ENCODE measurements at regions not wholly inside any gene's neighbourhood (a gene's known extent, or its start where the extent isn't known, plus 50 kb on each side); places are given as distances from the start of the nearest gene placed in this dataset.

DNA sequence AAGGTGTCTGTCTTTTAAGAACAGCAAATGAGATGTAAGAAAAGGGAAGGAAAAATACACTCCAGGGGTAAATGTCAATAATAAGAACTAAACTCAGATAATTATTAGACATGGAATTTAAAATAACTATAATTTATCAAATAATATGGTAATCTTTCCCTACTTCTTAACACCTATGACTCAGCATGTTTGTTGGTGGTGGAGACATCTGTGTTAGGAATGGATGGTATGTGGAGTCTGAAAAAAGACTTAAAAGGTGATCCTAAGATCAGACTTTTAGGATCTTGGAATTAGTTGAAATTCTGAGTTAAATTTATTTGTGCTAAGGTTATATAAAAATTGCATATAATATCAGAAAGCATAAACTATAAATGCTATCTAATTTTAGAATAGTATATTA lies 915.1 kb downstream of the SLITRK5 start:
- no peak for DNase-seq (ENCODE audit: low read depth in 2 of 2)

DNA sequence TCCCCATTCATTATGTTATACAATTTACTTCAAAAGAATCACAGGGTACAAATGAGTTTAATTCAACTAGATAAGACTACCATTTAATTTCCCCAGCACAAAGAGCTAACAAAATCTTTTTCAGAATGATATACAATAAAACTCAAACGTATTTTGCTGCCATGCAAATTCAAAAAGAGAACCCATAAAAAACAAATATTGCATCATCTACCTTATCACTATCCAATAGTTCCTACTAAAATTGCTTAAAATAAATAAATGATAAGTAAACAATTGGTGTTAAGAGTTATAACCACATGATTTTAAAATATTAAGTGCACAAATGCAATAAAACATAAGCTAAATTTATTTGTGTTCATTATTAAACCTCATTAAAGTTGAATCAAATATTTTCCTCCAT lies 919.4 kb downstream of the SLITRK5 start:
- DNase-seq (ENCODE audit: low read depth in 2 of 2) = no peak

DNA sequence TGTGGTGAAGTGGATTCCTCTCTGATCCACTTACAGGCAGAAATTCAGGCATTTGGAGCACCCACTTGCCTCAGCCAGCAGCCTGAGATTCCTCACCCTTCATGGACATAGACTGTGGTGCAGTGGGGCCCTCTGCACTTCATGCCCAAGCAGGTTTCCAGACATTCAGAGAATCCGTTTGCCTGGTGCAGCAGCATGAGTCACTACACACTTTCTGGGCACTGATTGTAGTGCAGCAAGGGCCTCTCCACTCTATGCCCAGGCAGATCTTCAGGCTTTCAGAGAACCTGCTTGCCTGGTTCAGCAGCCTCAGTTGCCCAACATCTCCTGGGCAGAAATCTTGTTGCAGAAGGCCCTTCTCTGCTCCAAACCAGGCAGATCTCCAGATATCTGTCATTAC lies 920.9 kb downstream of the SLITRK5 start:
- DNase-seq (ENCODE audit: low read depth in 2 of 2) = no peak

DNA sequence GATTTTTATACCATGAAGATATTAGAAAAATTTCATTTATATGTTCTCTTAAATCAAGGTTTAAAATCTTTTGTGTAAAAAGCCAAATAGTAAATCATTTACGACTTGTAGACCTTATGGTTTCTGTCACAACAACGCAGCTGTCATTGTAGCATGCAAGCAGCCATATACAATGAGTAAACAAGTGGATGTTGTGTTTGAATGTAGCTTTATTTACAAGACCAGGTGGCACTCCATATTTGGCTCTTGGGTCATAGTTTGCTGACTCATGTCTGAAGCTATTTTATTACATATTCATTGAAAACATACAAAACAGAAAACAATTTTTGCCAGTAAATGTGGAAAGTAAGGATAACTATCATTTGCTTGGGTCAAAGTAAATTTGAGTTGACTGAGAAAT lies 930.8 kb downstream of the SLITRK5 start:
- DNase-seq (ENCODE audit: low read depth in 2 of 2) = no peak

DNA sequence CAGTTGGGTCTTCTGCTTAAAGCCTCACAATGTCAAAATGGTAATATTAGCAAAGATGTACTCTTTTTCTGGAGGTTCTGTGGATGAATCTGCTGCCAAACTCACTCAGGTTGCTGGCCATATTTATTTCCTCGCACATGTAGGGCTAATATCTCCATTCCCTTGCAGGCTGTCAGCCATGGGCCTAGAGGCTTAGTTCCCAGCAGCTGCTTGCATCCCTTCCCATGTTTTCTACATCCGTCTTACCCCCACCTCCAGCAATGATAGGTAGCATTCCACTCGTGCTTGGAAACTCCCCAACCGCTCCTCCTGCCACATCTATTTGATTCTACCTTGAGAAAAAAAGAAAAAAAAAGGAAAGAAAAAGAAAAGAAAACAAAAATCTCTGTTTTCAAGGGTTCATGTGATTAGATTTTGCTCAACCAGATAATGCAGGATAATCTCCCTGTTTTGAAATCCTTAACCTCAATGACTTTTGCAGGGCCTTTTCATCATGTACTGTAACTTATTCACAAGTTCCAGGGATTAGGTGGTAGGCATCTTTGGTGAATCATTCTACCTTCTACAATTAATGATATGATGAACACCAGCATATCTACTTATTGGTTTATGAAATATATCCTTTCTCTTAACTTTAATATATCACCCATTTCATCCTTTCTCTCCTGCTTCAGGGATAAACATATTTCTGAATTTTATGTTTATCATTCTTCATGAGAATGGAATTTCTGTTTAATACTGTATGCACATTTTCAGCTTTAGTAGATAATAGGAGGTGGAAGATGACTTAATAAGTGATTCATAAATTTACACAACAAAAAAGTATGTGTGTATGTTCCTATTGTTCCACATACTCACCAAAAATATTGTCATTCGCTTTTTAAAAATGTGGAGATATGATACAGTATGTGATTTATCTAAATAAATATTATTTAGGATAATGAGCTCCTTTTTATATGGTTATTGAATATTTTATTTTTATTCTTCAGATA lies 931.9 kb downstream of the SLITRK5 start:
- no peak for DNase-seq (ENCODE audit: low read depth in 2 of 2)

DNA sequence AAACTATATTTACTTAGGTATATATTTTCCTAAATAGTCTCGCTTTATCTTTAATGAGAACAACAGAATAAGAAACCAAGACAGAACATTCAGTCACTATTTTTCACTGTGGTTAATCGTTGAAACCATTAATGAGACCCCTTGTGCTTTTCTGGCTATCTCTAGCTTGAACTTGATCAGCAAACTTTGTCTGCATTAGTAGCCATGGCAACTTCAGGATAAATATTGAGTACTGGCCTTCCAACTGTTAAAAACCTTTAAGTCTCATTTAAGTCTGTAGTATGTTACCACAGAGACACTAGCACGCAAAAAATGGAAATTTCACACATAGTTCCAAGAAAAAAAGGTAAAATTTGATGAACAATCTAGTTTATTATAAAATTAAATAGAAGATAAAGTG lies 946.0 kb downstream of the SLITRK5 start:
- no peak for DNase-seq (ENCODE audit: low read depth in 2 of 2)

DNA sequence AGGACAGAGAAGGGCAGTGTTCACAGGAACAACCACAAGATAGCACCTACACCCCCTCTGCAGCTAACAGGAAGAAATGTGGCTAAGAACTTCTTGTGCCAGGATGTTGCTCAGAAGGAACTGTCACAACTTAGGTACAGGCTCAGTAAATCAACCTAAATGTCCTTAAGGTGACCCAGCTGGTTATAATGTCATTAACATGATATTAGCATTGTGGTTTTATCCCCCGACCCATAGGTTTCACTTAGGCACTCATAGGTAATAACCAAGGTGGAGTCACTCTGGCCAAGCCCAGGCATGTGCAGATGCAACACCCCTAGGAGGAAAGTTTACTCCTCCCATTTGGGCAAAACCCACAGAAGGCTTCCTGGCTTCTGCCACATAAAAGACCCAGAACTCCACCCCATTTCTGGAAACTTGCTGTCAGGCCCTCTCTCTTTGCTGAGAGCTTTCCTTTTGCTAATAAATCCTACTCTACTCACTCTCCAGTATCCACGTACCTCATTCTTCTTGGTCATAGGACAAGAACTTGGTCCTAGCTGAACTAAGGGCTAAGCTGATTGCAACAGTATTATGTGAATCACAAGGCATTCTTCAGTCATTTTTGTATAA lies 951.3 kb downstream of the SLITRK5 start:
- DNase-seq (ENCODE audit: low read depth in 2 of 2) = peak in 1 of 2 donors; percentile 7

DNA sequence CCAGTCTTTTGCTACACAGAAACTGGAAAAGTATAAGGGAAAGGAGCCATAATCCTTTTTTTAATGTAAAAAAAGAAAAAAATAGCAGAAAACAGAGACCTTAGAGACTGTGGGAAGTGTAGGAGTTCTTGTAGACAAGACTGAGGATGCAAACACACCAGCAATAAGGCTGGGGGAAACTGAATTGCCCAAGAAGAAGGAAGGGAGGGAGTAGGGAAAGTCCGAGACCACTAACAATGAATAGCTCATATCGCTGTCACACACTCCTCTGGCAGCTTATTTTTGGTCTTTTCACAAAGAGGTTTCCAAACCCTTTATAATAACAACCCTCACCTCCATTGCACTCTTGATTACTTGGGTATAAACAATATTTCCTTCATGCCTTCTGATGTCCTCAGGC lies 952.0 kb downstream of the SLITRK5 start:
- no peak for DNase-seq (ENCODE audit: low read depth in 2 of 2)

DNA sequence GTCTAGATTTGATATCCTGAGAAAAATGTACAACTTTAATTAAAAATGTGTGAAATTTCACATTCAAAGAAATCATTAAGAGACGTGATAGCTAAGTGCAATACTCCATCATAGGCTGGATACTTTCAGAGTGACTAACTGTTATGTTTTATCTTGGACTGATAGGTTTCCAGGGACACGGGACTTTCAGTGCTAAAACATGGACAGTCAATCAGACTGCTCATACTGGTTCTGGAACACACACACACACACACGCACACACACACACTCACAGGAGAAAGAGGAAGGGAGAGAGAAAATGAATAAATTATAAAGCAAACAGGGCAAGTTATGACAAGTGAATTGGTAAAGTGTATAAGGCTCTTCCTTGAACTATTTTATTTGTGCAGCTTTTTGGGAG lies 955.9 kb downstream of the SLITRK5 start:
- DNase-seq (ENCODE audit: low read depth in 2 of 2) = no peak

DNA sequence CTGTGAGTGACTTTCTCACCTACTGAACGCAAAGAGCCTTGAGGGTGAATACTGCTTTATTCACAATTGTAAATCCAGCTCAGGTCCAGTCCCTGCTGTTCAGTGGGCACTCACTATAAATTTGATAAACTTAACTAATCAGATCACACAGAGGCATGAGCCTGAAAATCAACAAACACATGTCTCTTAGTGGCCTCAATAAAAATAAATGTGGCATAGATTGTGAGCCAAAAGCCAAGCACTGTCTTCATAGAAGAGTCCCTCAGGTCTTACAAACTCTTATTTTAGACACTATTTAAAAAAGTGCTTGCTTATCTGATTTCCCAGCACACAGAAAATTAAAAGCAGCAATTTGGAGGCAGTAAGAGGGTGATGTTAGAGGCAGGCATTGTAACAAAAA lies 957.7 kb downstream of the SLITRK5 start:
- no peak for DNase-seq (ENCODE audit: low read depth in 2 of 2)

DNA sequence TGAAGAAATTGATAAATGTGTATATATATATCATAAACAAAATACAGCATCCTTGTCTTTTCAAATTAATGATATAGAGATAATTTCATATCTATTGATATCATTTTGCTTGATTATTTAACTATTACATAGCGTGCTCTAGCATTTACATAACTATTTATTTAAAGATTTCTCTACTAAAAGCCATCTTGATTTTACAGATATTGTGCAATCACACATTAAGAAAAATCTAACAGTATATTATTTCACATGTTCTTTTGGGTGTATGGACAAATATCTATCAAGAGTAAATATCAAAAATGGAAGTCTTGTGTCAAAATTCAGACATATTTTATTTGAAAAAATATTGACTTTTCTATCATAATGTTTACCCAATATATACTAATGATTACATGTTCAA lies 966.8 kb downstream of the SLITRK5 start:
- DNase-seq (ENCODE audit: low read depth in 2 of 2) = no peak

DNA sequence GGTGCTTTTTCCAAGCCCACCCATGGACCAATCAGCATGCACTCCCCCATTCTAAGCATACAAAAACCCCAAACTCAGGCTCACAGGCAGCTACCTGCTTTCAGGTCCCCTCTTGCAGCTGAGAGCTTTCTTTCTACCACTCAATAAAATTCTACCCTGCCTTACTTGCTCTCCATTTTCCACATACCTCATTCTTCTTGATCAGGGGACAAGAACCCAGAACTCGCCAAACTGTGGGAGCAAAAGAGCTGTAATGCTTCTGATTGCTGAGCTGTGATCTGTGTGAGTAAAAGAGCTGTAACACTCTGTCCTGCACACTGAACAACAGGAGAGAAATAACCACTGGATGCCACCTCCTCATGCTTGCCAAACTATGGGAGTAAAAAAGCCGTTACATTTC lies 972.1 kb downstream of the SLITRK5 start:
- DNase-seq (ENCODE audit: low read depth in 2 of 2) = no peak

DNA sequence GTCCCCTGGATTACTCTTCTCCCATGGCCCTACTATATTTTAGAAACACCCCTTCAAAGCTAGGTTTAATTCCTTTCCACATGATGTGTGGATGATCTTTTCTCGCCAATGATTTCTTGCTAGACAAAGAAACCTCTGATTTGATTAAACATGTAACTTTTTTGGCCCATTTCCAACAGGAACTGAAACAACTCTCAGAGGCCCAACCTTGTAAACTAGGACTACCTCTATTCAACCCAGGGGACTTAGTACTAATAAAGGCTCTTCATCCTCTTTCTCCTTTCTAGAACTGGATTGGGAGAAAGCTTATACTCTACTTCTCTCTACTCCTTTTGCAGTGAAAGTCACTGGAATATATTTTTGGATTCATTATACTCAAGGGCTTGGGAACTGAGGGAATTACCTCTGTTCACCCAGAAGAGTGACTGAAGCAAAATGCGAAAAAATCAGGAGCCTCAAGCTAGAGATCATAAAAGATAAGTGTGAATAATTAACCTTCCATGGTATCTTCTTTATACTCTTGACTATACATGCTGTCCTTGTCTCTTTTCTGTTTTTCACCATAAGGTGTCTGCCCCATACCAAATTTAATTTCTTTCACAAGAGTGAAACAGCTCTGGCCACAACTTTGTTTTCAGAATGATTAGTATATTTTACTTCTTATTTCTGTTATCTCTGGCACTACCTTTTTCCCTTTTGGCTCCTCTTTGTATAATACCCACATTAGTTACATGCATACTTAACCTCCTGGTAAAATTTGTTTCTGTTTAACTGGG lies 977.6 kb downstream of the SLITRK5 start:
- DNase-seq (ENCODE audit: low read depth in 2 of 2) = no peak

DNA sequence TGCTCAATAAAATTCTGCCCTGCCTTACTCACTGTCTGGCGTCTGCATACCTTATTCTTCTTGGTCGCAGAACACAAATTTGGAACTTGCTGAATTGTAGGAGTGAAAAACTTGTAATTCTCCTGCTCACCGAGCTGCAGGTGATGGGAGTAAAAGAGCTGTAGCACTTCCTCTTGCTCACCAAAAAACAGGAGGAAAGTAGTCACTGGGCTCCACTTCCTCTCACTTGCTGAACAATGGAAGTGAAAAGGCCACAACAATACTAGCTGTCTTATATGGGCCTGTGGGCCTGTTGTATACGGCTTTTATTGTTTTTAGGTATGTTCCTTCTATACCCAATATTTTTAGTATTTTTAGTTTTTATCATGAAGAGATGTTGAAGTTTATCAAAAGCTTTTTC lies 978.7 kb downstream of the SLITRK5 start:
- no peak for DNase-seq (ENCODE audit: low read depth in 2 of 2)

DNA sequence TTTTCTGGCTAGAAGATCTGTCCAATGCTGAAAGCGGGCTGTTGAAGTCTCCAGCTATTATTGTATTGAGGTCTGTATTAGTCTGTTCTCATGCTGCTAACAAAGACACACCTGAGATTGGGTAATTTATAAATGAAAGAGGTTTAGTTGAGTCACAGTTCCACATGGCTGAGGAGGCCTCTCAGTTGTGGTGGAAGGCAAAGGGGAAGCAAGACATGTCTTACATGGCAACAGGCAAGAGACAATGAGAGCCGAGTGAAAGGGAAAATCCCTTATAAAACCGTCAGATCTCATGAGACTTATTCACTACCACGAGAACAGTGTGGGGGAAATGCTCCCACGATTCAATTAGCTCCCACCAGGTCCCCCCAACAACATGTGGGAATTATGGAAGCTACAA lies 980.4 kb downstream of the SLITRK5 start:
- DNase-seq (ENCODE audit: low read depth in 2 of 2) = no peak

DNA sequence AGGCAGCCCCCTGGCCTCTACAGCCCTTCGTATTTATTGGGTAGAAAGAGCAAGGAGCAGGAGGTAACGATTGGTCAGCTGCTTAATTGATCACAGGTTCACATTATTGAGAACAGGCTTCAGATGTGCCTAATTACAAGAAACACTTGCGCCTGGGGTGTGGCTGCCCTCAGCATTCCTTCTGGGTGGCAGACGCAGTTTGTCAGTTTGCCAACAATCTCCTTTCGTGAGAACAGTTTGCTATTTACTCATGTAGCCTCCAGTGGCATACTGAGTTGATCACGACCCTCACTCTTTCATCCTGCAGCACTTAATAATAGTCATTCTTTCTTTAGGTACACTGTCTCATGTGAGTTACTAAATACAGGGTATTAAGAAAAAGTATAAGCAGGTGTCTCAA lies 985.6 kb downstream of the SLITRK5 start:
- DNase-seq (ENCODE audit: low read depth in 2 of 2) = no peak

DNA sequence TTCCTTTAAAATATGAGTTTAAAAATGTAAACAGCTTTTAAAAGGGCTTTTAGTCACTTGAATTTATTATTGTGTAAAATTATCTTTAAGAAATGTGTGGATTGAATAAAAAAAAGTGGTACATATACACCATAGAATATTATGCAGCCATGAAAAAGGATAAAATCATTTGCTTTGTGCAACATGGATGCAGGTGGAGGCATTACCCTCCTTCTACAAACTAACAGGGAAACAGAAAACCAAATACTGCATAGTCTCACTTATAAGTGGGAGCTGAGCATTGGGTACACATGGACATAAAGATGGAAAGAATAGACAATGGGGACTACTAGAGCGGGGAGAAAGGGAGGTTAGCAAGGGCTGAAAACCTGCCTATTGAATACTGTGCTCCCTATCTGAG lies 999.3 kb downstream of the SLITRK5 start:
- DNase-seq (ENCODE audit: low read depth in 2 of 2) = no peak

DNA sequence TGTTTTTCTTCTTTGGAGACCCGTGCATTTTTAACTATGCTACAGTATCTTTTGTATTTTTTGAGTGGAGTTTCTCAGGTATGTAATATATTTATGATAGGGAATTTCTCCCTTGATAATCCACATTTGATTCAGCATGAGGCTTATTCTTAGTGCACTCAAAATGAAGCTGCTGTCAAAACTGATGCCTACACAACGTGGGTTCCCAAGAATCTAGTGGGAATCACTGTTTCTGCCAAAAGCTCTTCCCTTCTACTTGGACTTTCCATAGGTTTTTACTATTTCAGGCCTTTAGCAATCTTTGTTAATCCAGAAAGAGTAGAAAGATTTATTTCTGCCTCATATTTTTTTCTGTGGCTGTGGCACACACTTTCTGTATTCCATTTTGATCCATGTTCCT lies 1003.7 kb downstream of the SLITRK5 start:
- no peak for DNase-seq (ENCODE audit: low read depth in 2 of 2)

DNA sequence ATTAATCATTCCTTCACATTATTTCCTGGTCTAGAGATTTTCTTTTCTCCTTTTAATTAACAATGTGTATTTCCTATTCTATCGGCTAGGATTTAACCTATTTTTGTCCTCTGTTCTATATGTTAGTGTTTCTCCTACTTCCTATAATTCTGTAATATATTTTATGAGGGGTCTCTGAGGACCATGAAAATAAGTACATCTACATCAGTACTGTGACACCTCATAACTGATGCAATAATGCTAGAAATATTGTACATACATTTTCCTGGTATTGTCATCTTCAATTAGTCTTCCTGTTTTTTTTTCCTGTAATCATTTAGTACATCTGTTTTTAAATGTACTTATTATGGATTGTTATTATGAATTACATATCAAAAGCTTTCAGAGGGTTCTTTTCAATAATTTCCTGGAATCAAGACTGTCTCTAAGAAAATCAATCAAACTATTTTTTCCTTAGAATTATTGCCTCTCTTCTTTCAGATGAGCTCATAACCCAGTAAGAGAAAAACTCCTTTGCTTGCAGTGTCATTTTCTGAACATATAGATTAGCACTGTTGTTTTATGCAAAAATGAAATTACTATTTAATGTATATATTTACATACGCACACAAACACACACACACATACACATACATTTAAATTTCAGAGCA lies 1004.3 kb downstream of the SLITRK5 start:
- DNase-seq (ENCODE audit: low read depth in 2 of 2) = no peak

DNA sequence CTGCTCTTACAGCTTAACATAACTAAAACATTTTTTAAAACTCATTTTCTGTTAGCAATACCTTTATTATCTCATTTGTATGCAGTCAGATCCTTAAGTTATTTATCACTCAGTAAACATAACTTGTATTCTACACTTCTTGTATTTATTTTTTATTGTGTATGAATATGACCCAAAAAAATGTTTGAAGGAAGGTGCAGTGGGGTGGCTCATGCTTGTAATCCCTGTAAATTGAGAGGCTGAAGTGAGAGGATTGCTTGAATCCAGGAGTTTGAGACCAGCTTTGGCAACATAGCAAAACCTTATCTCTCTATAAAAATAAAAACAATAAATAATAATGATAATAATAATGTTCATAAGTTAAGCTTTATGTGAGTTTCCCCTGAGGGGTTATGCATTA lies 1004.8 kb downstream of the SLITRK5 start:
- DNase-seq (ENCODE audit: low read depth in 2 of 2) = no peak

DNA sequence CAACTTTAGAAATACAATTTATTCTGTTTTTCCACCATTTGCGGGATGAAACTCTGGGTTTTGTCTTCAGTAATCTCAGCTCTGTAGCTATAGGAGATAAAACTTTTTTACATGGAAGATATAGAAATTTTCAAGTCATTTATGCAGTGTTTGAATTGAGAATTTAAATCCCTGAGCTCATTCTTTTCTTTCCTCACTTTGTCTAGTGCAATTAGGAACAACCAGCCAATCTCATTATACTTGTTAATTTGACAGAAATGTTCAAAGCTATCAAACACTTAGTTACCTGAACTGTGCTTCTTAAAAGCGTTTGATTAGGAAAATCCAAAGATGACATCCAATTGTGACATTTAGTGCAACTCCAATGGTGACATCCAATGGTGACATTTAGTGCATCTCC lies 1014.3 kb downstream of the SLITRK5 start:
- no peak for DNase-seq (ENCODE audit: low read depth in 2 of 2)

DNA sequence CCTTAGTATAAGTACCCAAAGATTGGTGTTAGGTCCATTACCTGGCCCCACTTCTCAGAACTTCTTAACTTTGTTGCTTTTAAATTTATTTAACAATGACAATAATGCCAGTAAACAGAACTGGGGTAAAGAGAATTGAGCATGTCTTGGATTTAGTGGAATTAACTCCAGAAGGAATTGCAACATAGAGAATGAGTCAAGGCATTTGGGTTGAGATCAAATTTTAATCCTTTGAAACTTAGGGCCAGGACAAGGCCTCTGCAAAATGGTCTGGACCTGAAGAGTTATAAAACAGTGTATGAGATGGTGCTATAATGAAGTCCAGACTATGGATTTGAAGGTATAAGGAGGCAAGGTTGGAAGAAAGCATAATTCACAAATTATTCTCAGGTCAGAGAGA lies 1030.4 kb downstream of the SLITRK5 start:
- DNase-seq (ENCODE audit: low read depth in 2 of 2) = no peak

Data from stimulated activated CD4-positive, alpha-beta T cell treated with anti-CD3 and anti-CD28 coated beads, Interleukin-1b, Interleukin-23, amount 100 ng/mL, for 4 hours (primary cell).